Naive thymus-derived CD4-positive, alpha-beta T cell (primary cell): ENCODE measurements at regions not wholly inside any gene's neighbourhood (a gene's known extent, or its start where the extent isn't known, plus 50 kb on each side); places are given as distances from the start of the nearest gene placed in this dataset.

Experiments used
- ATAC-seq: fragments of 150-1000 bp; cut with Tn5 transposase; 2 replicates; pipeline ENCODE4 v1.10.0; 2021; ENCODE audit warnings: mild to moderate bottlenecking, moderate library complexity
- CTCF ChIA-PET: fragments of 350-600 bp; sonication (Branson Sonifier 250); formaldehyde crosslinking; loops from one replicate; lab custom pipeline; 2021; ENCODE audit warnings: antibody characterized with exemption; lab: Charles Lee
- POLR2A ChIA-PET: fragments of 350-600 bp; sonication (Branson Sonifier 250); formaldehyde crosslinking; loops from one replicate; lab custom pipeline; 2021; ENCODE audit warnings: antibody characterized with exemption, inconsistent platforms; lab: Charles Lee
- DNase-seq, 9 donors: peaks; one replicate each; pipeline versions ENCODE4 v3.0.0 to v3.0.0-alpha.2; 2020 to 2022; ENCODE audit warnings: mixed read lengths in 1 of 9
- H3K27ac ChIP-seq: one replicate; pipeline ENCODE4 v1.7.0; 2013; ENCODE audit warnings: mild to moderate bottlenecking, low read depth, low read length, moderate library complexity
- H3K27me3 ChIP-seq, 2 donors: one replicate each; pipeline ENCODE4 v1.7.0; 2013; ENCODE audit warnings: low read length in 2 of 2, mild to moderate bottlenecking in 2 of 2, moderate library complexity in 2 of 2; ENCODE audit not compliant: control insufficient read depth in 2 of 2, insufficient read depth in 2 of 2
- H3K36me3 ChIP-seq, 3 experiments: 1 replicate in 2 of 3; 2 replicates in 1 of 3; pipeline ENCODE4 v1.7.0; 2013; ENCODE audit warnings: low read length in 3 of 3, mild to moderate bottlenecking in 3 of 3, moderate library complexity in 1 of 3; ENCODE audit not compliant: insufficient read depth in 3 of 3, control insufficient read depth in 2 of 3
- H3K4me1 ChIP-seq, 2 donors: one replicate each; pipeline ENCODE4 v1.7.0; 2013; ENCODE audit warnings: low read length in 2 of 2, mild to moderate bottlenecking in 2 of 2, moderate library complexity in 1 of 2; ENCODE audit not compliant: control insufficient read depth in 2 of 2, insufficient read depth in 2 of 2
- H3K4me3 ChIP-seq: 2 replicates; pipeline ENCODE4 v1.7.0; 2013; ENCODE audit warnings: mild to moderate bottlenecking, low read length
- H3K9me3 ChIP-seq, 3 experiments: 1 replicate in 2 of 3; 2 replicates in 1 of 3; pipeline ENCODE4 v1.7.0; 2013; ENCODE audit warnings: low read length in 3 of 3; ENCODE audit not compliant: control insufficient read depth in 2 of 3
- H3K27ac Mint-ChIP-seq, 9 donors: one replicate each; pipeline ENCODE4 v1.8.0; 2020 to 2022; ENCODE audit warnings: mixed read lengths in 9 of 9, mild to moderate bottlenecking in 8 of 9, moderate library complexity in 5 of 9, inconsistent platforms in 2 of 9
- H3K27me3 Mint-ChIP-seq, 5 donors: one replicate each; pipeline ENCODE4 v1.8.0; 2021 to 2022; ENCODE audit warnings: mixed read lengths in 5 of 5, mild to moderate bottlenecking in 1 of 5
- H3K36me3 Mint-ChIP-seq, 5 donors: one replicate each; pipeline ENCODE4 v1.8.0; 2020 to 2022; ENCODE audit warnings: mixed read lengths in 5 of 5, mild to moderate bottlenecking in 3 of 5, inconsistent platforms in 1 of 5
- H3K4me1 Mint-ChIP-seq, 7 donors: one replicate each; pipeline ENCODE4 v1.8.0; 2020 to 2022; ENCODE audit warnings: mixed read lengths in 7 of 7, mild to moderate bottlenecking in 3 of 7, inconsistent platforms in 1 of 7
- H3K4me3 Mint-ChIP-seq, 10 donors: one replicate each; pipeline ENCODE4 v1.8.0; 2020 to 2022; ENCODE audit warnings: mild to moderate bottlenecking in 10 of 10, mixed read lengths in 10 of 10, moderate library complexity in 6 of 10, inconsistent platforms in 2 of 10
- H3K9me3 Mint-ChIP-seq, 11 donors: one replicate each; pipeline ENCODE4 v1.8.0; 2020 to 2022; ENCODE audit warnings: mixed read lengths in 11 of 11, mild to moderate bottlenecking in 4 of 11, inconsistent platforms in 1 of 11, moderate library complexity in 1 of 11
- intact Hi-C, 2 donors: fragments of 100-400 bp; cut with micrococcal nuclease; formaldehyde crosslinking; loops; one replicate each; pipeline ENCODE4 v1.15.1; 2023

DNA sequence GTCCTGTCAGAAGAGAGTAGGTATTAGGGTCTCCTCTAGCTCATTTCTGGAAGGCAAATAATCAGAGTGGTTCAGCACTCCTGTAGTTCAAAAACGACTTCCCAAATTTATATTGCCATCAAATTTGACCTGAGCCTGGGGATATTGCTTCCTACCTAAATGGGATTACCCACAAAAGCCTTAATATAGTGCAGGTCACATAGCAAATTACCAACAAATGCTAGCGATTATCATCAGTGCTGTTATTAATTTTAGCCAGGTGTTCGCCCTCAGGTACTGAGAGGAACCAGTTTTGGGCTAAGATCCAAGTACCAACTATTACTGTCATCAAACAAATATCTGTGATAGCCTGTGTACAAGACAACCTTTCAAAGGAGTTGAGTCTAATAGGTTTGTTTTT is 661.8 kb upstream of the PTBP2 start:
- no peak overlapping the region for H3K27ac Mint-ChIP-seq
- POLR2A ChIA-PET = no interaction called here
- Histone ChIP-seq H3K9me3 (no peaks in the 10 kb centered on the region), H3K36me3 (no peaks in the 10 kb centered on the region), H3K27me3 (no peaks in the 10 kb centered on the region), H3K27ac (no peak overlapping the region), H3K4me1 (no peaks in the 10 kb centered on the region), H3K4me3 (no peak overlapping the region)
- DNase-seq (no peak), ATAC-seq (no peak)
- intact Hi-C loops = no loop called here
- H3K4me1 Mint-ChIP-seq = no peaks in the 10 kb centered on the region
- CTCF ChIA-PET = no interaction called here
- H3K36me3 Mint-ChIP-seq = no peaks in the 10 kb centered on the region
- no peaks in the 10 kb centered on the region for H3K27me3 Mint-ChIP-seq
- peaks cover 0 to 24% (median 7%) of the 10 kb centered on the region in 11 donors for H3K9me3 Mint-ChIP-seq
- no peak overlapping the region for H3K4me3 Mint-ChIP-seq

- H3K27ac Mint-ChIP-seq = no peak overlapping the region
- DNase-seq = no peak
- H3K9me3 ChIP-seq = no peaks in the 10 kb centered on the region
- ChIA-PET CTCF (no interaction called here), POLR2A (no interaction called here)
- H3K27me3 Mint-ChIP-seq = no peaks in the 10 kb centered on the region
- no peaks in the 10 kb centered on the region for H3K36me3 Mint-ChIP-seq
- H3K9me3 Mint-ChIP-seq = peaks cover 0 to 22% (median 6%) of the 10 kb centered on the region in 11 donors
- no peaks in the 10 kb centered on the region for H3K36me3 ChIP-seq
- H3K27me3 ChIP-seq = no peaks in the 10 kb centered on the region
- H3K4me1 Mint-ChIP-seq = no peaks in the 10 kb centered on the region
- intact Hi-C loops = no loop called here
- ATAC-seq = no peak
- no peaks in the 10 kb centered on the region for H3K4me1 ChIP-seq
- H3K27ac ChIP-seq = no peak overlapping the region
- H3K4me3 Mint-ChIP-seq = no peak overlapping the region
- no peak overlapping the region for H3K4me3 ChIP-seq
These were observed 661.0 kb upstream of the PTBP2 start for GRCh38 chr1:96060621-96061020.

DNA sequence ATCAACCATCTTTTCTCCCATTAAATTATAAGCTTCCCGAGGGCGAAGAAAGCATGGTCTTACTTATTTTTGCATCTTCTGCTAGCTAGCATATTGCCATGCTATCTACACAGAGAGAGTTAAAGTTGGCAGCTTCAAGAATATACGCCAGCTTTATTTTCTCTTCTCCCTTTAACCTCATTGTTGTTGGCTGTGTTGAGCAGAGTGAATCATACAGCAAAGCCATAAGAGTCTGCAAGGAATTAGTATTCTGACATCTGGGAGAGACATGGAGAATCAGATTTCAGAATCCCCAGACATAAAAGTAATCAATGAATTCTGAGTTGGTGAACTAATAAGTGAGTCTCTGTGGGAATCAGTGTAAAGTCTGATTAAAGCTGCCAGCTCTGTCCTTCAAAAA is 649.6 kb upstream of the PTBP2 start:
- no peak overlapping the region for H3K4me3 ChIP-seq
- peaks cover 0 to 5% (median 0%) of the 10 kb centered on the region in 5 donors for H3K27me3 Mint-ChIP-seq
- peaks cover 0 to 20% (median 4%) of the 10 kb centered on the region in 11 donors for H3K9me3 Mint-ChIP-seq
- no peaks in the 10 kb centered on the region for H3K4me1 ChIP-seq
- H3K36me3 Mint-ChIP-seq = no peaks in the 10 kb centered on the region
- H3K27ac Mint-ChIP-seq = no peak overlapping the region
- CTCF ChIA-PET = no interaction called here
- intact Hi-C loops = no loop called here
- ATAC-seq (no peak), DNase-seq (no peak)
- no peaks in the 10 kb centered on the region for H3K4me1 Mint-ChIP-seq
- no peaks in the 10 kb centered on the region for H3K27me3 ChIP-seq
- no peak overlapping the region for H3K4me3 Mint-ChIP-seq
- H3K9me3 ChIP-seq = no peaks in the 10 kb centered on the region
- no peaks in the 10 kb centered on the region for H3K36me3 ChIP-seq
- H3K27ac ChIP-seq = no peak overlapping the region
- POLR2A ChIA-PET = no interaction called here

DNA sequence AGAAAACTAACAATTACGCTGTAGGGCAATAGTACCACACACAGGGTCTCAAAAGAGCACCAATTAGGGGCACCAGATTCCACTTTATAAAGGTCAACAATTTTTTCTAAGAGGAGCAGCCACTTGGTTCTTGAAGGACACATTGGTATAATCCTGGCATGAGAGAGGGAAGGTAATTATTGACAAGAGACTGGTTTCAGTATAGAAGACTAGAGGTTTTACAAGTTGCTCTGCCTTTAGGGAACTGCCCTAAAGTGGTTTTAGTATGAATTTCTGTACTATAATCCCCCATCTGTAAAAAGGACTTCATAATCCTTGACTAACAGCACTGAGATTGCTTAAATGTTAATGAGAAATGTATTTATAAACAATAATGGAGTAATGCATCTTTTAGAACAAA is 648.5 kb upstream of the PTBP2 start:
- ATAC-seq = no peak
- H3K27me3 ChIP-seq = no peaks in the 10 kb centered on the region
- no peaks in the 10 kb centered on the region for H3K36me3 Mint-ChIP-seq
- peaks cover 0 to 5% (median 0%) of the 10 kb centered on the region in 5 donors for H3K27me3 Mint-ChIP-seq
- H3K4me3 ChIP-seq = no peak overlapping the region
- no peaks in the 10 kb centered on the region for H3K4me1 Mint-ChIP-seq
- POLR2A ChIA-PET = no interaction called here
- H3K9me3 ChIP-seq = no peaks in the 10 kb centered on the region
- H3K4me3 Mint-ChIP-seq = no peak overlapping the region
- H3K9me3 Mint-ChIP-seq = peaks cover 0 to 19% (median 4%) of the 10 kb centered on the region in 11 donors
- no peak overlapping the region for H3K27ac ChIP-seq
- no peak overlapping the region for H3K27ac Mint-ChIP-seq
- H3K36me3 ChIP-seq = no peaks in the 10 kb centered on the region
- no peaks in the 10 kb centered on the region for H3K4me1 ChIP-seq
- CTCF ChIA-PET = no interaction called here
- no peak for DNase-seq
- intact Hi-C loops = no loop called here

DNA sequence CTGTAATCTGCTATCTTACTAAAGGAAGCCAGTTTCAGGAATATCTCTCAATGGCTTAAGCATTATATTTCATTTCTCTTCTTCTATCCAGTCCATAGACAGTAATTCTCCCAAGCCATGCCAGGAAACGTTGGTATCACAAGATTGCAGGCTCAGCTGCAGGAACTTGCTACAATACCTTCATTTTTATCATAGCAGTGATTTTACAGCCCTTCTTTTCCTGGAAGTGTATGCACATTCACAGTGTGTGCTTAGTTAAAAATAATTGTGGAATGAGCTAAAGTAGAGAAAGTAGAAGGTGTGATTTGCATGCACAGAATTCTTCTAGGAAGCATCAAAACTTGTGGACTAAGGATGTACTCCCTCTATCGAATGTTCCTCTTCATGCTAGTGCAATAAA is 647.2 kb upstream of the PTBP2 start:
- intact Hi-C loops = no loop called here
- no peak overlapping the region for H3K4me3 ChIP-seq
- ATAC-seq (no peak), DNase-seq (no peak)
- no peaks in the 10 kb centered on the region for H3K9me3 ChIP-seq
- CTCF ChIA-PET = no interaction called here
- Mint-ChIP-seq H3K27ac (no peak overlapping the region), H3K36me3 (no peaks in the 10 kb centered on the region), H3K4me3 (no peak overlapping the region), H3K27me3 (peaks cover 0 to 5% (median 0%) of the 10 kb centered on the region in 5 donors), H3K4me1 (no peaks in the 10 kb centered on the region), H3K9me3 (peaks cover 0 to 17% (median 2%) of the 10 kb centered on the region in 11 donors)
- POLR2A ChIA-PET = no interaction called here
- H3K27ac ChIP-seq = no peak overlapping the region
- H3K4me1 ChIP-seq = no peaks in the 10 kb centered on the region
- H3K36me3 ChIP-seq = no peaks in the 10 kb centered on the region
- no peaks in the 10 kb centered on the region for H3K27me3 ChIP-seq

DNA sequence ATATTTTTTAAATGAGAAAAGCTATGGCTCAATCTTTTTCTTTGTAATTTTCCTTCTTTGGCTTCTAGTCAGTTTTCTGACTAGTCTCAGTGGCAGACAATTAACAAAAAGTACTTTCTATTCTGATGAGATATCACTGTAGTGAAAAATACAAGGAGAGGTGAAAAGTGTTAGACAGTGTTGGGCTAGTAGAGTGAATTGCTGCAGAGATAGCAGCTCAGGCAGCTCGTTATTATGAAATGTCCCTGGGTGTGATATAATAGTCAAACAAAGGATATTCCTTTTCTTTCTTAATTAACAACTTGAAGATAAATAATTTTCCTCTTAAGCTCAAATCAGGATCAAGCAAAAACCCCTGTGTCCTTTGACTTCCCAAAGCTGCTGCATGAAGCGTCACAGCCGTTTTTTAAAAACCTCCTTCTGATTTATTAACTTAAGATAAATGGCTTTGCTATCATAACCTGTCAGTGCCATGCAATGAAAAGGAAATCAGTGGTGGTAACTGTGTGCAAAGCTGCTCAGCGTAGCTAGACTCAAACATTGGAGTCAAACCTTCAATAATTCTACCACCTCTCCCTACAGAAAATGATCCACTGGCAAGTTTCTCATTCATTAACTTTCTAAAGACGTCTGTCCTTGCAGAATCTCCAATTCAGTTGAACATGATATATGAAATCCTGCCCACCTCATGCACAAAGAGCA is 646.6 kb upstream of the PTBP2 start:
- peaks cover 0 to 21% (median 2%) of the 10 kb centered on the region in 11 donors for H3K9me3 Mint-ChIP-seq
- H3K36me3 Mint-ChIP-seq = no peaks in the 10 kb centered on the region
- H3K4me1 ChIP-seq = no peaks in the 10 kb centered on the region
- ATAC-seq (no peak), DNase-seq (no peak)
- H3K27ac Mint-ChIP-seq = no peak overlapping the region
- no peak overlapping the region for H3K4me3 ChIP-seq
- intact Hi-C loops = no loop called here
- ChIA-PET CTCF (no interaction called here), POLR2A (no interaction called here)
- no peaks in the 10 kb centered on the region for H3K36me3 ChIP-seq
- H3K27ac ChIP-seq = no peak overlapping the region
- no peaks in the 10 kb centered on the region for H3K27me3 ChIP-seq
- no peak overlapping the region for H3K4me3 Mint-ChIP-seq
- H3K9me3 ChIP-seq = no peaks in the 10 kb centered on the region
- no peaks in the 10 kb centered on the region for H3K4me1 Mint-ChIP-seq
- peaks cover 0 to 5% (median 0%) of the 10 kb centered on the region in 5 donors for H3K27me3 Mint-ChIP-seq

DNA sequence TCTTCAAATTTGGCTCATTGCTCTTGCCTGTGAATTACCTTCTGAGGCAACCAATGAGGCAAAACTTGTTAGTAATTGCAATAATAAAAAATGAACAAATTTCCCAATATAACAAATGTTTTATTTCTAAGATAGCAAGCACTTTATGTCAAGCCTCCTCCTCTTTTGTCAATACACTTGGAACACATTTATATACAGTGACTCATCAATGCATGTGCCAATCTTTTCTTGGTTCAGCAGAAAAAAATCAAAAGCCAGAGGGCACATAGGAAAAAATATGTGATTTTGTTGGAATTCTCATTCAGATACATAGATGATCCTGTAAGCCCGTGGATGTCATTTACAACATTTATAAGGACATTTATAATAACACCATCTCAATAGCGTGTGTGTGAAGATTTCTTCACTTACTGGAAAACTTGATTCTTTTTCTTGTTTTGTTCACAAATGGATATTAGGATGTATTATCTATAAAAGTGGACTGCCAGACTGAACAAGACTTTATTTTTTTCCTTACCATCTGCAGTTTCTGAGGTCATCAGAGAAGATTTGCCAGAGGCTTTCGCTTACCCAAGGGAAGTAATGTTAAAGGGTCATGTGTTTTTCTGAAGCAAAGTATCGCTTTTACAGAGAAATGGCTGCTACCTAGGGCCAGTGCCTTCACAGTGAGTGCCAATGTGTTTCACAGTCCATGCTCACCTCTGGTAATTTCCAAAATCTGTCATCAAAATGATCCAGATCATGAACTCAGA is 645.7 kb upstream of the PTBP2 start:
- H3K27me3 Mint-ChIP-seq = peaks cover 0 to 5% (median 0%) of the 10 kb centered on the region in 5 donors
- intact Hi-C loops = no loop called here
- CTCF ChIA-PET = no interaction called here
- peaks cover 0 to 27% (median 4%) of the 10 kb centered on the region in 11 donors for H3K9me3 Mint-ChIP-seq
- H3K36me3 Mint-ChIP-seq = no peaks in the 10 kb centered on the region
- no peaks in the 10 kb centered on the region for H3K27me3 ChIP-seq
- POLR2A ChIA-PET = no interaction called here
- no peak for DNase-seq
- no peak overlapping the region for H3K4me3 ChIP-seq
- no peak overlapping the region for H3K27ac Mint-ChIP-seq
- no peaks in the 10 kb centered on the region for H3K4me1 Mint-ChIP-seq
- H3K4me3 Mint-ChIP-seq = no peak overlapping the region
- H3K4me1 ChIP-seq = no peaks in the 10 kb centered on the region
- ATAC-seq = no peak
- H3K27ac ChIP-seq = no peak overlapping the region
- H3K9me3 ChIP-seq = no peaks in the 10 kb centered on the region
- no peaks in the 10 kb centered on the region for H3K36me3 ChIP-seq
